HCT116 (cell line): ENCODE measurements at regions not wholly inside any gene's neighbourhood (a gene's known extent, or its start where the extent isn't known, plus 50 kb on each side); places are given as distances from the start of the nearest gene placed in this dataset.

Experiments used
- ELF1 ChIP-seq: IDR thresholded peaks from 2 replicates; pipeline ENCODE4 v1.6.1; 2012; ENCODE audit warnings: low read depth, borderline replicate concordance
- RAD21 ChIP-seq: IDR thresholded peaks from 2 replicates; pipeline ENCODE4 v1.6.1; 2012; ENCODE audit warnings: low read depth, mild to moderate bottlenecking
- REST ChIP-seq: IDR thresholded peaks from 2 replicates; pipeline ENCODE4 v1.6.1; 2012; ENCODE audit warnings: low read depth
- ZNF274 ChIP-seq: fragments of 200-500 bp; sonication (Bioruptor generic); IDR thresholded peaks from 2 replicates; pipeline ENCODE4 v1.6.1; 2014; ENCODE audit warnings: mild to moderate bottlenecking, low read depth, low read length, inconsistent platforms

GRCh38 chr11:130699561-130699960 lies 216.7 kb downstream of the SNX19 start:
- TF ChIP-seq ZNF274, result no peak
- no peak for TF ChIP-seq ELF1
- no peak for TF ChIP-seq REST
- no peak for TF ChIP-seq RAD21
